Small intestine (tissue), 7 donors: ENCODE measurements at regions not wholly inside any gene's neighbourhood (a gene's known extent, or its start where the extent isn't known, plus 50 kb on each side); places are given as distances from the start of the nearest gene placed in this dataset.

ENCODE experiments used
- DNase-seq, 2 donors: peaks; one replicate each; pipeline versions ENCODE4 v3.0.0 to v3.0.0-alpha.2; 2013
- FAIRE-seq: peaks from 2 replicates; lab custom pipeline; 2012; peaks lifted over from hg19 to GRCh38; lab: Jason Lieb, UNC
- H3K27ac ChIP-seq, 3 donors: one replicate each; pipeline ENCODE4 v1.5.1; 2013; ENCODE audit warnings: low read length in 2 of 3, mild to moderate bottlenecking in 2 of 3, control low read depth in 1 of 3, inconsistent platforms in 1 of 3, low read depth in 1 of 3, moderate library complexity in 1 of 3
- H3K27me3 ChIP-seq, 3 donors: one replicate each; pipeline ENCODE4 v1.6.1; 2013; ENCODE audit warnings: low read length in 3 of 3, inconsistent platforms in 1 of 3; ENCODE audit not compliant: control insufficient read depth in 3 of 3, insufficient read depth in 3 of 3
- H3K36me3 ChIP-seq, 3 donors: one replicate each; pipeline ENCODE4 v1.6.1; 2013; ENCODE audit warnings: low read length in 3 of 3, inconsistent platforms in 1 of 3, low read depth in 1 of 3, mild to moderate bottlenecking in 1 of 3, moderate library complexity in 1 of 3; ENCODE audit not compliant: control insufficient read depth in 3 of 3, insufficient read depth in 2 of 3
- H3K4me1 ChIP-seq, 3 donors: one replicate each; pipeline ENCODE4 v1.6.1; 2013; ENCODE audit warnings: low read length in 2 of 3, inconsistent platforms in 1 of 3, low read depth in 1 of 3, mild to moderate bottlenecking in 1 of 3, moderate library complexity in 1 of 3; ENCODE audit not compliant: control insufficient read depth in 3 of 3, insufficient read depth in 2 of 3
- H3K4me3 ChIP-seq, 3 donors: one replicate each; pipeline ENCODE4 v1.5.1; 2013; ENCODE audit warnings: low read length in 3 of 3, control low read depth in 1 of 3, inconsistent platforms in 1 of 3, low read depth in 1 of 3, mild to moderate bottlenecking in 1 of 3, moderate library complexity in 1 of 3
- H3K9me3 ChIP-seq, 2 donors: one replicate each; pipeline ENCODE4 v1.6.1; 2013; ENCODE audit warnings: low read depth in 1 of 2, low read length in 1 of 2; ENCODE audit not compliant: control insufficient read depth in 2 of 2, insufficient read depth in 1 of 2
- WGBS, 3 donors: extraction: QIAGEN DNeasy Blood & Tissue Kit; methylation state at CpG; one replicate each; pipeline ENCODE4 v1.1.7; 2013; 5-methylcytosine and 5-hydroxymethylcytosine counted together
- donor health status: healthy with polysubstance abuse.
- donor health status: control.
- donor health status: control.
- donor health status: Bipolar disorder and iron deficiency.
- donor health status: healthy.

DNA sequence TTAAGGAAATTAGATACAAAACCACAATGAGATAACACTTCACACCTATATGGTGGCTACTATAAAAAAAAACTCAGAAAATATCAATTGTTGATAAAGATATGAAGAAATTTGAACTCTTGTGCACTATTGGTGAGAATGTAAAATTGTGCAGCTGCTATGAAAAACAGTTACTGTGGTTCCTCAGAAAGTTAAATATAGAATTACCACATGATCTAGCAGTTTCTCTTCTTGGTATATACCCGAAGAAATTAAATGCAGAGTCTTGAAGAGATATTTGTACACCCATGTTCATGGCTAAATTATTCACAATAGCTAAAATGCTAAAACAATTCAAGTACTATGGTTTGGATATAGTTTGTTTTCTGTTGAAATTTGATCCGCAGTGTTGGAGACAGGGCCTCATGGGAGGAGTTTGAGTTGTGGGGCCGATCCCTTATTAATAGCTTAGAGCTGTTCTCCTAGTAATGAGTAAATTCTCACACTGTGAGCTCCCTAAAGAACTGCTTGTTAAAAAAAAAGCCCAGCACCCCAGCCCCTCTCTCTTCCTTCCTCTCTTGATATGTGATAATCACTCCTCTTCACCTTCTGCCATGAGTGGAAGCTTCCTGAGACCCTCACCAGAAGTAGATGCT, 1412.1 kb downstream of the PLA2G4A start:
- WGBS, 3 donors, result 68 to 86% (median 74%) methylated on average over 3 of the region's 3 CpGs
- H3K36me3 ChIP-seq, result no peaks in the 10 kb centered on the region
- no peaks in the 10 kb centered on the region for H3K27me3 ChIP-seq
- no peaks in the 10 kb centered on the region for H3K9me3 ChIP-seq
- no peak for DNase-seq
- H3K4me1 ChIP-seq, result no peaks in the 10 kb centered on the region
- FAIRE-seq, result no peak
- H3K27ac ChIP-seq, result no peak overlapping the region
- H3K4me3 ChIP-seq, result no peak overlapping the region

DNA sequence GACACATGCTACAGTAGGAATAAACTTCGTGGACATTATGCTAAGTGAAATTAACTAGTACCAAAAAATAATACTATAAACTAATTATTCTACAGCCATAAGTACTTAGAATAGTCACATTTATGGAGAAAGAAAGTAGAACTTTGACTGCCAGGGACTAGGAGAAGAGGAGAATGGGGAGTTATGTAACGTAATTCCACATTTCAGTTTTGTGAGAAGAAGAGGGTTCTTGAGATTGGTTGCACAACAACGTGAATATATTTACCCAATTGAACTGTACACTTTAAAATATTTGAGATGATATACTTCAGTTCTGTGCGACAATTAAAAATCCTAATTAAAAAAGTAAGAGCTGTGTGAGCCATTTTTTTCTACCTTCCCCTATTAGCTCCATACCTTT, 1412.9 kb downstream of the PLA2G4A start:
- H3K4me1 ChIP-seq, result no peaks in the 10 kb centered on the region
- no peaks in the 10 kb centered on the region for H3K36me3 ChIP-seq
- DNase-seq (no peak), FAIRE-seq (no peak)
- H3K9me3 ChIP-seq, result no peaks in the 10 kb centered on the region
- no peak overlapping the region for H3K27ac ChIP-seq
- 65 to 80% (median 66%) methylated on average over 4 of the region's 4 CpGs for WGBS, 3 donors
- H3K4me3 ChIP-seq, result no peak overlapping the region
- H3K27me3 ChIP-seq, result no peaks in the 10 kb centered on the region

DNA sequence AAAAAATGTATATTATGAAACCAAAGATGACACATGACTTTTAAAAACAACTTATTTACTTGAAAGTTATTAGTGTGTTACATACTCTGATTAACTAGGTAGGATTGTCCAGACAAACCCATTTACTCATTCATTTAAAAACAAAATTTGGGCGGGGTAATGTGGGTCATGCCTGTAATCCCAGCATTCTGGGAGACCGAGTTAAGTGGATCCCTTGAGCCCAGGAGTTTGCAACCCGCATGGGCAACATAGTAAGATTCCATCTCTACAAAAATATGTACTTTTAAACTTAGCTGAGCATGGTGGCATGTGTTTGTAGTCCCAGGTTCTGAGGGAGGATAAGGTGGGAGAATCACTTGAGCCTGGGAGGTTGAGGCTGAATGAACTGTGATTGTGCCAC, 1414.7 kb downstream of the PLA2G4A start:
- no peak for FAIRE-seq
- WGBS, 3 donors, result 56 to 66% (median 66%) methylated on average over 3 of the region's 3 CpGs

DNA sequence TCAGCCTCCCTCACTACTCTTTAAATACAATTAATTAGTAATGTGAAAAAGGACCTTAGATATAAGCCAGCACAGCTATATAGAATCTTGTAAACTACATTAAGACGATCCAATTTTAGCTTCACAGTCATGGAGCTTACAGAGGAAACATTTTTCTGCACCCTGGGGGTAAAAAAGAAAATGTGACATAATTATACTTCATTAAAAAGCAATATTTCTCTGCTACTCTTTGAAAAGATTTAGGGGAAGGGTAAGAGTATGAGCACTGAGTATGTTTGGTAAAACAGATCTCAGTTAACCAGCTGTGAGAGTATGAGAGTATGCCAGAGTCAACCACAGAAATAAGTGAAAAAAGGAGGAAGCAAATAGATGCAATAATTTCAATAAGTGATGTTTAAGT, 1415.9 kb downstream of the PLA2G4A start:
- FAIRE-seq, result no peak
- 47 to 77% (median 74%) methylated on average over 1 of the region's 1 CpG for WGBS, 3 donors

More for the DNA sequence above, 1414.7 kb downstream of the PLA2G4A start:
- H3K9me3 ChIP-seq, result no peaks in the 10 kb centered on the region
- no peak for DNase-seq
- H3K27me3 ChIP-seq, result no peaks in the 10 kb centered on the region
- H3K4me1 ChIP-seq, result no peaks in the 10 kb centered on the region
- H3K27ac ChIP-seq, result no peak overlapping the region
- H3K4me3 ChIP-seq, result no peak overlapping the region
- H3K36me3 ChIP-seq, result no peaks in the 10 kb centered on the region

DNA sequence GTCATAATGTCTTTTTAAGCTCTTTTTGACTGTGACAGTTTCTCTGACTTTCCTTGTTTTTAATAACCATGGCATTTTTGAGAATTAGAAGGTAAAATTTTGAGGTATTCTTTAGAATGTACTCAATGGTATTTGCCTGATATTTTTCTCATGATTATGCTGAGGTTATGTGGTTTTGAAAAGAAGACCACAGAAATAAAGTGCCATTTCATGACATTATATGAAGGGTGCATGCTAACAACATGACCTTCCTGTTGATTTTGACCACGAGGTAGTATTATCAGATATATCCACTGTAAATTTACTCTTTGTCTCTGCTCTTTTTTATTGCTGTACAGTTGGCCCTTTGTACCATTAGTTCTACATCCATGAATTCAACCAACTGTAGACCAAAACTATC, 1418.5 kb downstream of the PLA2G4A start:
- FAIRE-seq (no peak), DNase-seq (no peak)
- Histone ChIP-seq H3K27me3 (no peaks in the 10 kb centered on the region), H3K9me3 (no peaks in the 10 kb centered on the region), H3K27ac (no peak overlapping the region), H3K36me3 (no peaks in the 10 kb centered on the region), H3K4me3 (no peak overlapping the region), H3K4me1 (no peaks in the 10 kb centered on the region)
- 4 to 28% (median 18%) methylated on average over 1 of the region's 1 CpG for WGBS, 3 donors

More for the DNA sequence above, 1415.9 kb downstream of the PLA2G4A start:
- Histone ChIP-seq H3K36me3 (no peaks in the 10 kb centered on the region), H3K9me3 (no peaks in the 10 kb centered on the region), H3K27me3 (no peaks in the 10 kb centered on the region), H3K27ac (no peak overlapping the region), H3K4me3 (no peak overlapping the region), H3K4me1 (no peaks in the 10 kb centered on the region)
- DNase-seq, result no peak

DNA sequence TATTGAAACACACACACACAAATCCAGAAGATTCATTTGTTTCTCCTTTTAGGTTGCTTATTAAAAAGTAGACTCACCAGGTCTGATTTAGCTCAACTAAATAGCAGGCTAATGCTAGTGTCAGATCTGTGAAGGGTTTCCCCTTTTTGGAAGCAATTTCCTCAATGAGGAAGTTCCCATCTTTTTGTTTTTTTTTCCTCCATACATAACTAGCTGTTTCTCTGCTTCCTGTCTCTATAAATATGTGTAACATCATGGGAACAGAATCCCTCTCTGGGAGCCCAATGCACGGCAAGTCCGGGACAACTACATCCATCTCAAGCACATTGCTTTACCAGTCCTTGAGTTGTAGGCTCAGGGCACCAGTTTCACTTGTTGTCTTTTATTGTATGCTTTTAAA, 1421.1 kb downstream of the PLA2G4A start:
- no peak for FAIRE-seq
- no peak for DNase-seq
- 54 to 81% (median 64%) methylated on average over 2 of the region's 2 CpGs for WGBS, 3 donors

DNA sequence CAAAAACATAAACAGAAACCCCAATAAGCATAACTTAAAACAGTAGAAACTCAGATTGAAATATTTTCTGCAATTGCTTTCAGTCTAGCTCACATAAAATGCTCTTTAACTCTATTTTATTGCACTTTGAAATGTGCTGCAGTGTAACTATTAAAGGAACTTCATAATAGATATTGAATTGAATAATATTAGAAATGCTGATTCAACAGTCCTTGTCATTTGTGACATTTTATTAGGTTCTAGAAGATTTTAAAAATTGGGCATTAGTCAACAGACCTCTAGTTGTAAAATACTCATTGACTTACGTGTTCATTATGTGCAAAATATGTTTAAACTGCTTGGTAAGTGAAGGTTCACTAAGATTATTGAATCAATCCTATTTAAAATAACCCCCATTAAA, 1422.3 kb downstream of the PLA2G4A start:
- Histone ChIP-seq H3K36me3 (no peaks in the 10 kb centered on the region), H3K9me3 (no peaks in the 10 kb centered on the region), H3K4me1 (no peaks in the 10 kb centered on the region), H3K27me3 (no peaks in the 10 kb centered on the region), H3K27ac (no peak overlapping the region), H3K4me3 (no peak overlapping the region)
- 74 to 85% (median 79%) methylated on average over 1 of the region's 1 CpG for WGBS, 3 donors
- FAIRE-seq, result no peak
- no peak for DNase-seq

More for the DNA sequence above, 1421.1 kb downstream of the PLA2G4A start:
- Histone ChIP-seq H3K4me3 (no peak overlapping the region), H3K27me3 (no peaks in the 10 kb centered on the region), H3K36me3 (no peaks in the 10 kb centered on the region), H3K9me3 (no peaks in the 10 kb centered on the region), H3K4me1 (no peaks in the 10 kb centered on the region), H3K27ac (no peak overlapping the region)

DNA sequence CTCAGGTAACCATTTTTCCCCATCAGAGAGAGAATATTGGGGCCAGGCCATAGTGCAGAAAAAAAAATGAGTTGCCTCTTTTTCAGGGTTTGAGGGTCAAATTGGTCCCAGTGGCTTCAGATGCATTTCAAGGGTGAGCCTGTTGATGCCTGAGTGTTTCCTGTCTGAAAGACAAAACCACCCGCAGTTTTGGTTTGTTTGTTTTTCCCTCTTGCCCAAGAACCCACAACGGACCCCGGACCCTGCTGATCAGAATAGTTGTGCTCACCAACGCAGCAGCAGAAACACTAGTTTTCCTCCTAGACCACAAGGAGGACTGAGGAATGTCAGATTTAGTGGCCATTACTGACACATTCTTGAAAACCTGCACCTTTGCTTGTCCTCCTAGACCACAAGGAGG, 1433.1 kb downstream of the PLA2G4A start:
- WGBS, 3 donors, result 75 to 82% (median 81%) methylated on average over 4 of the region's 4 CpGs
- no peaks in the 10 kb centered on the region for H3K4me1 ChIP-seq
- H3K36me3 ChIP-seq, result no peaks in the 10 kb centered on the region
- FAIRE-seq (no peak), DNase-seq (no peak)
- H3K27me3 ChIP-seq, result no peaks in the 10 kb centered on the region
- H3K9me3 ChIP-seq, result peaks cover 0 to 17% of the 10 kb centered on the region in 2 donors
- H3K4me3 ChIP-seq, result no peak overlapping the region
- no peak overlapping the region for H3K27ac ChIP-seq

DNA sequence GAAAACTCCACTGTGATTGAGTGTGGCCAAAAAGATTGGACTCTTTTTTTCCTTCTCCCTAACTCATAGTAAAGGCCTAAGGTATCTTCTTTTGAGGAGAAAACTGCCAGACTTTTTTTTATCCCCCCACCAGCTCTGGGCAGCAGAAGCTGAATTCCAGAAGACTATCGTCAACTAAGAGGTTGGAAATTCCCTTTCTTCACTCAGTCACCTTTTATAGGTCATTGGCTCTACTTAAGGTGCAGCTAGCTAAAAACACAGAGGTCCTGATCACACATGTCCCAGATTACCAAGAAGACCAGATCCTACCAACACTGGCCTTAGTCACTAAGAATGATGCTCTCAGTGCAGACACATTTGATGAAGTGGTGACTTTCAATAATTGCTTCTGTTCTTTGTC, 1441.2 kb downstream of the PLA2G4A start:
- FAIRE-seq, result no peak
- Histone ChIP-seq H3K9me3 (peaks cover 0 to 4% of the 10 kb centered on the region in 2 donors), H3K27me3 (no peaks in the 10 kb centered on the region), H3K4me1 (no peaks in the 10 kb centered on the region), H3K4me3 (no peak overlapping the region), H3K36me3 (no peaks in the 10 kb centered on the region), H3K27ac (no peak overlapping the region)
- no peak for DNase-seq
- WGBS, 3 donors, result 84 to 92% (median 88%) methylated on average over 1 of the region's 1 CpG
